Rectal smooth muscle tissue (tissue), 1 donor: ENCODE measurements at regions not wholly inside any gene's neighbourhood (a gene's known extent, or its start where the extent isn't known, plus 50 kb on each side); places are given as distances from the start of the nearest gene placed in this dataset.
"Not testable (repeated sequence)": the region's sequence is repeated elsewhere in the genome, so short reads cannot be mapped to it uniquely, and the experiment has no call there.

Source experiments
- H3K27ac ChIP-seq: one replicate; pipeline ENCODE4 v1.7.0; 2013; ENCODE audit warnings: low read depth, low read length, inconsistent platforms
- H3K27me3 ChIP-seq: one replicate; pipeline ENCODE4 v1.7.0; 2013; ENCODE audit warnings: low read length; ENCODE audit not compliant: control insufficient read depth, insufficient read depth
- H3K36me3 ChIP-seq: one replicate; pipeline ENCODE4 v1.7.0; 2013; ENCODE audit warnings: low read length; ENCODE audit not compliant: control insufficient read depth, insufficient read depth
- H3K4me1 ChIP-seq: one replicate; pipeline ENCODE4 v1.7.0; 2013; ENCODE audit warnings: low read length; ENCODE audit not compliant: control insufficient read depth, insufficient read depth
- H3K4me3 ChIP-seq: one replicate; pipeline ENCODE4 v1.7.0; 2013; ENCODE audit warnings: low read length
- H3K9ac ChIP-seq: one replicate; pipeline ENCODE4 v1.7.0; 2013; ENCODE audit warnings: low read length

- no peaks in the 10 kb centered on the region for H3K27me3 ChIP-seq
- no peaks in the 10 kb centered on the region for H3K36me3 ChIP-seq
- H3K27ac ChIP-seq, result no peak overlapping the region
- H3K4me3 ChIP-seq, result no peak overlapping the region
- H3K9ac ChIP-seq, result no peak overlapping the region
- H3K4me1 ChIP-seq, result peaks cover 3% of the 10 kb centered on the region
Observed at GRCh38 chr15:62250978-62251377, 85.9 kb upstream of the C2CD4B start.

GRCh38 chr15:62253294-62253693, 88.2 kb upstream of the C2CD4B start:
- Histone ChIP-seq H3K27ac (no peak overlapping the region), H3K4me3 (no peak overlapping the region), H3K4me1 (peaks cover 14% of the 10 kb centered on the region), H3K9ac (no peak overlapping the region), H3K36me3 (no peaks in the 10 kb centered on the region), H3K27me3 (no peaks in the 10 kb centered on the region)

DNA sequence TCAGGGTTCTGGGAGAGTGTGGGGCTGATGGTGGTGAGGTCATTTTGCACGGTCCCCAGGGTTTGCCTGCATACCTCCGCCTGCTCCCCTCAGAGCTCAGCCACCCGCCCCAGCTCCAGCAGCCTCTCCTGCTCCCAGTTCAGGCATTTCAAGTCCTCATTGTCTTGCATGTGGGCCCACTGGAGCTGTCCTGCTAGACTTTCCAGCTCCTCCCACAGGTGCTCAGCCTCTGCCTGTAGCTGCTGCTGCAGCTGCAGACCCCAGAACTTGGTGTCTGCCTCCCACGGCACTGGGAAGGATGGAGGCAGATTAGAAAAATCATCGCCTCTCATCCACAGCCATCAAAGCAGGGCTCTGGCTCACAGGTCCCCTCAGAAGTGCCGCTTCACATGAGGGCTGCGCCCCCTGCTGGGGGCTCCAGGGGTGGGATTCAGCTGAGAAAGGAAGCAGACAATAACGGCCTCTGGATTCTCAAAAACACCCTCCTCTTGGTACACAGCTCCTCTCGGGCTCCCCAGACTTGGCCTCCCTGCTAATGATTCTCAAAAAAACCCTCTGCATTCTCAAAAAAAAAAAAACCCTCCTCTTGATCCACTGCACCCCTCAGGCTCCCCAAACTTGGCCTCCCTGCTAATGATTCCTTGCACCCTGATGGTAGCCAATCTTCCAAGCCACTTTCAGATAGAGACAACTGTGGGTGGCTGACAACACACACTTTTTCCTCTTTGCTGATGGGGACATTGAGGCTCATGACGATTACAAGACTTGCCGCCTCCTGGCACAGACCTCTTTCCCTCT, 89.3 kb upstream of the C2CD4B start:
- peaks cover 15% of the 10 kb centered on the region for H3K4me1 ChIP-seq
- no peaks in the 10 kb centered on the region for H3K36me3 ChIP-seq
- no peak overlapping the region for H3K27ac ChIP-seq
- H3K4me3 ChIP-seq, result no peak overlapping the region
- H3K27me3 ChIP-seq, result no peaks in the 10 kb centered on the region
- no peak overlapping the region for H3K9ac ChIP-seq

DNA sequence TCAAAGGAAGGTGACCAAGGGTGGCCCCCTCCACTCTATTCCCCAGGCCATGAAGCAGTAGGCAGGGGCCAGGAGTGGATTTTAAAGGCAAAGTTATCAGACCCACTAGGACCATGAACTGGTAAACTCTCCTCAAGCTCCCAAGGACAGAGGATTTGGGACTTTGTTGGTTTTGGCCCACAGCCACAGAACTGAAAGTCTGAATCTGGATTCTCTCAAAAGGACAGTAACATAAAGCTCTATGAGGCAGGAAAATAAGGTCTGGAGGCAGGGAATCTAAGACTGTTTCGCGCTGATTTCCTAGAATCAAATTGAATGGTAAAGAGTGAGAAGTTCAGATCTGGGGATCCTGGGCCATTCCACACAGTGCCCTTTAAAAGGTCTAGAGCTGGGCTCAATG, 91.3 kb upstream of the C2CD4B start:
- H3K4me3 ChIP-seq, H3K27me3 ChIP-seq, H3K36me3 ChIP-seq, H3K9ac ChIP-seq: not testable (repeated sequence)
- peaks cover 20% of the 10 kb centered on the region for H3K4me1 ChIP-seq
- H3K27ac ChIP-seq, result peak overlapping the region; percentile 51

- no peaks in the 10 kb centered on the region for H3K36me3 ChIP-seq
- no peak overlapping the region for H3K4me3 ChIP-seq
- H3K9ac ChIP-seq, result no peak overlapping the region
- no peaks in the 10 kb centered on the region for H3K27me3 ChIP-seq
- H3K4me1 ChIP-seq, result peaks cover 20% of the 10 kb centered on the region
- H3K27ac ChIP-seq, result no peak overlapping the region
Observed at GRCh38 chr15:62257996-62258521, 93.0 kb upstream of the C2CD4B start.

DNA sequence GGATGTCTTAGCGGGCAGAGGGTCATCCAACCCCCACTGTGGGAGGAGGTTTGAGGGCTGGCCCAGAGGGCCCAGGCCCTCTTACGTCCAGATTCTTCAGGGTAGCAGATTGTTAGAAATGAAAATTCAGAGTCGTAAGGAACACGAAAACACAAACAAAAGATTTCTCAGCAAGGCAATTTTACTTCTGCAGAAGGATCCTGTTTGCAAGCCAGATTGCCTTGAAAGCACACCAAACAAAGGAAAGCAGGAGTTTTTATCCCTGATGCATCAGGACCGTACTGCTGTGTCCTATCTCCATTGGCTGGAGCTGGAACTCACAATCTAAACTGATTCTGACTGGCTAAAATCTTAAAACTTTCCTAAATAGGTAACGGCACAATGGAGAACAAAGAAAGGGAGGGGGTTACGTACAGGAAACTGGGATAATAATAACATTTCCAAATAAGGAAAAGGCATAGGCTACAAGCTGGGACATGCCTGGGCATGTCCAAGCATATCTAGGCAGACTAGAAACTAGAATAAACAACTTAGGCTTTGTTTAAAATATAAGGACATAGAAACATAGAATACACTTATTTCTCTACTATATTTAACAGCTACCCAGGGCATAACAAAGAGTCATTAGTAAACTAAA, 97.3 kb upstream of the C2CD4B start:
- H3K27me3 ChIP-seq, result no peaks in the 10 kb centered on the region
- no peak overlapping the region for H3K27ac ChIP-seq
- no peak overlapping the region for H3K4me3 ChIP-seq
- peaks cover 9% of the 10 kb centered on the region for H3K4me1 ChIP-seq
- H3K36me3 ChIP-seq, result no peaks in the 10 kb centered on the region
- no peak overlapping the region for H3K9ac ChIP-seq

GRCh38 chr15:62264196-62264595, 99.1 kb upstream of the C2CD4B start:
- Histone ChIP-seq H3K27ac (no peak overlapping the region), H3K4me1 (peaks cover 5% of the 10 kb centered on the region), H3K4me3 (no peak overlapping the region), H3K9ac (no peak overlapping the region), H3K36me3 (no peaks in the 10 kb centered on the region), H3K27me3 (no peaks in the 10 kb centered on the region)

GRCh38 chr15:62269504-62269903, 104.4 kb upstream of the C2CD4B start:
- Histone ChIP-seq H3K4me1 (peaks cover 4% of the 10 kb centered on the region), H3K27ac (no peak overlapping the region), H3K4me3 (no peak overlapping the region), H3K27me3 (no peaks in the 10 kb centered on the region), H3K36me3 (no peaks in the 10 kb centered on the region), H3K9ac (no peak overlapping the region)

DNA sequence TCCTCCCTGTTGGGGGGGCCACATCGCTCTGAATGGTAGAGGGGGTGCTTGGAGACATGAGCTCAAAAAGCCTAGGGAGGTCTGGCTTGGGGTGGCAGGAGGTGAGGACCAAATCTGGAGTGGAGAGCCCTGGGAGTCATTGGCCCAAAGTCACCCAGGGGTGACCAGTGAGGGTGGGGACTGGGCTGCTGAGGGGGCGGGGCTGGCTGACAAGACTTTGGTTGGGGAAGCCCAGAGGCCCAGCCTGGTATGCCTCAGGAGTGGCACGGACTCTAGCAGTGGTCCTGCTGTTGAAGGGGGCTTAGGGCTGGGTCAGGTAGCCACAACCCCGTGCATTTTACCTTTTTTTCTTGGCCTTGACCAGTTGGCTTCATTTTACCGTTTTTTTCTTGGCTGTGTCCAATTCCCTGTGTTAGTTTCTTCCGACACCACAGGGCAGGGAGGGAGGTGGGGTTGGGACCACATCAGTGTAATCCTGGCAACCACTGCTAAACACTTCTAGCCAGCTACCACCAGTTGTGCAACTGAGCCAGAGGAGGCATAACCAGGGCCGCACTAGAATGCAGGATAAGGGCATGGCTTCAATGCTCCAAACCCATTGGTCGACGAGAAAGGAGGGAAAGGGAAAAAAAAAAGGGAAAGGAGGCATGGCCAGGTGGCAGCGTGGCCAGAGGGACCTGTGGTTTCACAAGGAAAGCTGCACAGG, 105.3 kb upstream of the C2CD4B start:
- no peak overlapping the region for H3K27ac ChIP-seq
- H3K9ac ChIP-seq, result no peak overlapping the region
- no peak overlapping the region for H3K4me3 ChIP-seq
- H3K36me3 ChIP-seq, result no peaks in the 10 kb centered on the region
- H3K4me1 ChIP-seq, result peaks cover 4% of the 10 kb centered on the region
- no peaks in the 10 kb centered on the region for H3K27me3 ChIP-seq

DNA sequence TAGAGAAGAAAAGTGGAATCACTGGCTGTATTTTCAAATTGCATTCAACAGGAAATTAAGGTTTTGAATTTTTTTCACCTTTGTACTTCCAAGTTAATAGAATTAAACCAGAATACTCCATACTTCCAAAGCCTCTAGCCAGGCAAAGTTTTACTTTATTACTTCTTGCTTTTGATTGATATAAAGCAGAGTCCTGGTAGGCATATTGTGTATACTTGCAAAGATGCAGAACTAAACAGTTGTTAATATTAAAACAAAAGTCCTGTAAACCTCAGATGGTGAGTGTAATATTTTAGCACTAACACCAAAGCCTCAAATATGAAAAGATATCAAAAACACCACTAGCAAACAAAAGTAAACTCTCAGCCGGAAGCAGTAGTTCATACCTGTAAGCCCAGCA, 107.2 kb upstream of the C2CD4B start:
- no peaks in the 10 kb centered on the region for H3K27me3 ChIP-seq
- H3K4me3 ChIP-seq, result no peak overlapping the region
- H3K9ac ChIP-seq, result no peak overlapping the region
- H3K27ac ChIP-seq, result no peak overlapping the region
- peaks cover 4% of the 10 kb centered on the region for H3K4me1 ChIP-seq
- H3K36me3 ChIP-seq, result no peaks in the 10 kb centered on the region

DNA sequence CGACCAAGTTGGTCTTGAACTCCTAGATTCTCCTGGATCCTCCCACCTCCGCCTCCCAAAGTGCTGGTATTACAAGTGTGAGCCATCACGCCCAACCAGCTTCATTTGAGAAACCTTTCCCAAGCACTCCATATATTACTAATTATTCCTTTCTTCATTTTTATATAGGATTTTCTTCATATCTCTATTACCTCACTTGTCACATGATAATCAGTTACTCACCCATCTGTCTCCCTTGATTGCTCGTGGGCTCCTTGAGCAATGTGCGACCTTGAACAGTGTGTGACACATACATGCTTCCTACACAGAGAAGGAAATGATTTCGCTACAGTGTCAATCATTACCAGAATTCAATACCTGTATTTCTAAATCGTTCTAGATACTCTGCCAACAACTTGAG, 110.7 kb upstream of the C2CD4B start:
- Histone ChIP-seq H3K4me1 (peaks cover 4% of the 10 kb centered on the region), H3K9ac (no peak overlapping the region), H3K27ac (no peak overlapping the region), H3K36me3 (no peaks in the 10 kb centered on the region), H3K4me3 (no peak overlapping the region), H3K27me3 (no peaks in the 10 kb centered on the region)

DNA sequence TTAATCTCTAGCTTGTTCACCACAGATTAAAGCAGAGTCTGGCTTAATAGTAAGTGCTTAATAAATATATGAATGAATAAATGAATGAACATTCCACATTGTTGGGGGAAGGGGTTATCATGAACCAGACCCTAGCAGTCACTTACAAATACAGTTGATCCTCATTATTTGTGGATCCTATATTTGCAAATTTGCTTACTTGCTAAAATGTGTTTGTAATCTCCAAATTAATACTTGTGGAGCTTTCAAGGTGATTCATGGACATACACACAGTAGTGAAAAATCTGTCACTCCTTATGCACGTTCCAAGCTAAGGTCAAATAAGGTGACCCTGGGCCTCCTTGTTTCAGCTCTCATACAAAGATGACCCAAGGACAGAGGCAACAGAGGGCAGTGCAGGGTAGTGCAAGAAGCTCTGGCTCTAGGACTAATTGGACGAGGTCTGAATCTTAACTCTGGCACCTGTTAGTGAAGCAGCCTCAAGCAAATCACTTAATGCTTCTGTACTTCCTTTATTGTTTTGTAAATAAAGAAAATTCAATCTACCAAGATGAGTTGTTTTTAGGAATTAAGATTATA, 112.8 kb upstream of the C2CD4B start:
- no peak overlapping the region for H3K4me3 ChIP-seq
- H3K9ac ChIP-seq, result no peak overlapping the region
- H3K27me3 ChIP-seq, result no peaks in the 10 kb centered on the region
- no peaks in the 10 kb centered on the region for H3K4me1 ChIP-seq
- no peaks in the 10 kb centered on the region for H3K36me3 ChIP-seq
- H3K27ac ChIP-seq, result no peak overlapping the region
